ENCODE measurements at regions not wholly inside any gene's neighbourhood (a gene's known extent, or its start where the extent isn't known, plus 50 kb on each side); places are given as distances from the start of the nearest gene placed in this dataset.
A peak's percentile ranks its signal among the peaks of the same experiment; 100 is the strongest.

- peak overlapping the region in 2 of 4 donors; percentile 53 to 56 for H3K27ac ChIP-seq
- DNase-seq = no peak
- in situ Hi-C loops (cut with MboI; ENCODE audit: low pct_ligation_motif_present in 1 of 4, low pct_unique_long_range_greater_than_20kb in 1 of 4, low sequenced_read_pairs in 3 of 4) (no loop called here), intact Hi-C loops (cut with DNase I; ENCODE audit: low total_unique reads) (no loop called here)
- H3K36me3 ChIP-seq = no peaks in the 10 kb centered on the region
- WGBS, 2 donors (ENCODE audit: low coverage in 1 of 2) = 79% methylated on average over 7 of the region's 7 CpGs; no CpG with 5 or more reads in 1 of the 2 donors
- H3K9me3 ChIP-seq = no peaks in the 10 kb centered on the region
- no peak overlapping the region for H3K4me3 ChIP-seq
- H3K4me1 ChIP-seq = no peaks in the 10 kb centered on the region
- no peak for TF ChIP-seq EP300 (IDR thresholded peaks at IDR 0.05; ENCODE audit: low read depth)
- TF ChIP-seq CTCF (IDR thresholded peaks at IDR 0.05) = no peak
- no peak for TF ChIP-seq POLR2A (IDR thresholded peaks at IDR 0.05)
- TF ChIP-seq POLR2AphosphoS5 (IDR thresholded peaks at IDR 0.05) = no peak
- H3K27me3 ChIP-seq = no peaks in the 10 kb centered on the region
Measured at GRCh38 chr2:236872981-236873380, 212.7 kb upstream of the COPS8 start.

DNA sequence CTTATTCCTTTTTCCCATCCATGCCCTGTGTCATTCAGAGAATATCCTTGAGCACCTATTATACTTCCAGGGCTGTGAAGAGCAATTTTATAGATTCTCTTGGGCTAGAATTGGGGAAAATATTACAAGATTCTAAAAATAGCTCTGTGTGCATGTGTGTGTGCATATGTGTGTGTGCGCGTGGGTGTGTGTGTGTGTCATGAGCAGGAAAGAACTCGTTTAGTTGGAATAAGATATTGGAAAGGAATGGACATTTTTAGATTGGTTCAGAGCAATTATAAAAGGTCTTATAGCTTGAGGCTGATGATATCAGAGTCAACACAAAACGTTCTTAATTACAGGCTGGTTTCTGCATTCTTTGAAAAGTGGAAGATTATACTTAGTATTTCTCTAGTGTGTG is 212.1 kb upstream of the COPS8 start:
- no peaks in the 10 kb centered on the region for H3K9me3 ChIP-seq
- H3K4me3 ChIP-seq = no peak overlapping the region
- H3K27ac ChIP-seq = no peak overlapping the region
- H3K27me3 ChIP-seq = no peaks in the 10 kb centered on the region
- intact Hi-C loops (cut with DNase I; ENCODE audit: low total_unique reads) = no loop called here
- H3K4me1 ChIP-seq = no peaks in the 10 kb centered on the region
- TF ChIP-seq POLR2AphosphoS5 (IDR thresholded peaks at IDR 0.05) (no peak), POLR2A (IDR thresholded peaks at IDR 0.05) (no peak), CTCF (IDR thresholded peaks at IDR 0.05) (no peak), EP300 (IDR thresholded peaks at IDR 0.05; ENCODE audit: low read depth) (no peak)
- H3K36me3 ChIP-seq = no peaks in the 10 kb centered on the region
- DNase-seq = no peak
- 56 to 66% methylated on average over 4 of the region's 4 CpGs for WGBS, 2 donors (ENCODE audit: low coverage in 1 of 2)
- in situ Hi-C loops (cut with MboI; ENCODE audit: low pct_ligation_motif_present in 1 of 4, low pct_unique_long_range_greater_than_20kb in 1 of 4, low sequenced_read_pairs in 3 of 4) = no loop called here

- no peak overlapping the region for H3K27ac ChIP-seq
- H3K36me3 ChIP-seq = no peaks in the 10 kb centered on the region
- intact Hi-C loops (cut with DNase I; ENCODE audit: low total_unique reads) = no loop called here
- no peak overlapping the region for H3K4me3 ChIP-seq
- H3K9me3 ChIP-seq = no peaks in the 10 kb centered on the region
- H3K27me3 ChIP-seq = no peaks in the 10 kb centered on the region
- no peak for DNase-seq
- WGBS, 2 donors (ENCODE audit: low coverage in 1 of 2) = 73% methylated on average over 3 of the region's 3 CpGs; no CpG with 5 or more reads in 1 of the 2 donors
- TF ChIP-seq EP300 (IDR thresholded peaks at IDR 0.05; ENCODE audit: low read depth) (no peak), POLR2AphosphoS5 (IDR thresholded peaks at IDR 0.05) (no peak)
- in situ Hi-C loops (cut with MboI; ENCODE audit: low pct_ligation_motif_present in 1 of 4, low pct_unique_long_range_greater_than_20kb in 1 of 4, low sequenced_read_pairs in 3 of 4) = no loop called here
- no peaks in the 10 kb centered on the region for H3K4me1 ChIP-seq
Measured at GRCh38 chr2:236874866-236875481, 210.7 kb upstream of the COPS8 start.

DNA sequence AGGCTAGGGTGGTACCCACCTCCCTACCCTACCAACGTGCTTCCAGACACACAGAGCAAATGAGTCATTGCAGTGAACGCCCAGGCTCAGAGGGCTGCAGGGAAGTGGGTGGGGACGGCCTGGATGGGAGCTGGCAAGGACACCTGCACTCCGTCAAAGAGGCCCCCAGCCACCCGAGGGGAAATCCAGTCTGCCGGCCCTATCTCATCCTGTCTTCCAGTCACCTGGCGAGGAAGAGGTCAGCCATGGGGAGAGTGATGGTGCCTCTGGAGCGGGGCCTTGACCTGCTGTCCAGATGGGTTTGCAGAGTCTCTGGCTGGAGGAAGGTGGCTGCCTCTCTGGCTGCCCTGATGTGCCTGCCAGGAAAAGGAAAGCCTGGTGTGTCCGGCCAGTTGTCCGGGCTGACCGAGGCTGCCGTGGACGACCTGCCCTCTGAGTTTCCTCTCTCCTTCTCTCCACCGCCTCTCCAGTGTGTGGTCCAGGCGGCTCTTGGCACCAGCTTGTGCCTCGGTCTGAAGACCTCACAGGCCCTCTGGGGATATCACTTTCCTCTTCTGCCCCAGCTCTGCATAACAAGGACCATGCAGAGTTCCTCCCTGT is 209.7 kb upstream of the COPS8 start:
- H3K4me3 ChIP-seq = no peak overlapping the region
- no peak for TF ChIP-seq CTCF (IDR thresholded peaks at IDR 0.05)
- no peaks in the 10 kb centered on the region for H3K9me3 ChIP-seq
- in situ Hi-C loops (cut with MboI; ENCODE audit: low pct_ligation_motif_present in 1 of 4, low pct_unique_long_range_greater_than_20kb in 1 of 4, low sequenced_read_pairs in 3 of 4) = no loop called here
- H3K36me3 ChIP-seq = no peaks in the 10 kb centered on the region
- H3K4me1 ChIP-seq = no peaks in the 10 kb centered on the region
- H3K27ac ChIP-seq = no peak overlapping the region
- no peaks in the 10 kb centered on the region for H3K27me3 ChIP-seq
- DNase-seq = no peak
- WGBS, 2 donors (ENCODE audit: low coverage in 1 of 2) = 68% methylated on average over 16 of the region's 16 CpGs; no CpG with 5 or more reads in 1 of the 2 donors
- intact Hi-C loops (cut with DNase I; ENCODE audit: low total_unique reads) = no loop called here

- Histone ChIP-seq H3K4me3 (no peak overlapping the region), H3K27me3 (no peaks in the 10 kb centered on the region), H3K4me1 (no peaks in the 10 kb centered on the region), H3K36me3 (no peaks in the 10 kb centered on the region), H3K27ac (no peak overlapping the region), H3K9me3 (no peaks in the 10 kb centered on the region)
- in situ Hi-C loops (cut with MboI; ENCODE audit: low pct_ligation_motif_present in 1 of 4, low pct_unique_long_range_greater_than_20kb in 1 of 4, low sequenced_read_pairs in 3 of 4) (no loop called here), intact Hi-C loops (cut with DNase I; ENCODE audit: low total_unique reads) (no loop called here)
- WGBS, 2 donors (ENCODE audit: low coverage in 1 of 2) = 52 to 62% methylated on average over 3 to 4 of the region's 4 CpGs
- DNase-seq = no peak
- TF ChIP-seq POLR2AphosphoS5 (IDR thresholded peaks at IDR 0.05) = no peak
- no peak for TF ChIP-seq CTCF (IDR thresholded peaks at IDR 0.05)
- no peak for TF ChIP-seq POLR2A (IDR thresholded peaks at IDR 0.05)
- no peak for TF ChIP-seq EP300 (IDR thresholded peaks at IDR 0.05; ENCODE audit: low read depth)
Measured at GRCh38 chr2:236876642-236877041, 209.0 kb upstream of the COPS8 start.
